Peyer's patch (tissue), 4 donors: ENCODE measurements at regions not wholly inside any gene's neighbourhood (a gene's known extent, or its start where the extent isn't known, plus 50 kb on each side); places are given as distances from the start of the nearest gene placed in this dataset.

Source experiments
- DNase-seq, 3 donors: peaks; one replicate each; pipeline ENCODE4 v3.0.0-alpha.2; 2017 to 2019
- H3K27ac ChIP-seq, 4 donors: fragments of 200-600 bp; sonication (generic); one replicate each; pipeline ENCODE4 v1.5.1; 2016 to 2019
- H3K27me3 ChIP-seq, 2 donors: fragments of 200-600 bp; sonication (generic); one replicate each; pipeline ENCODE4 v1.5.1; 2019
- H3K36me3 ChIP-seq, 3 donors: fragments of 200-600 bp; sonication (generic); one replicate each; pipeline ENCODE4 v1.5.1; 2016 to 2019
- H3K4me1 ChIP-seq, 4 donors: fragments of 200-600 bp; sonication (generic); one replicate each; pipeline ENCODE4 v1.5.1; 2016 to 2019
- H3K4me3 ChIP-seq, 4 donors: fragments of 200-600 bp; sonication (generic); 1 replicate in 3 of 4; 2 replicates in 1 of 4; pipeline ENCODE4 v1.5.1; 2016 to 2019; ENCODE audit warnings: mild to moderate bottlenecking in 1 of 4
- H3K9me3 ChIP-seq, 4 donors: fragments of 200-600 bp; sonication (generic); one replicate each; pipeline ENCODE4 v1.5.1; 2016 to 2019; ENCODE audit warnings: mild to moderate bottlenecking in 1 of 4
- POLR2A ChIP-seq, 2 donors: fragments of 450-650 bp; IDR thresholded peaks; one replicate each; pipeline ENCODE4 v1.5.1; 2017; ENCODE audit warnings: antibody characterized with exemption in 2 of 2, mild to moderate bottlenecking in 2 of 2, moderate library complexity in 2 of 2
- TF ChIP-seq, protein P1 (sequence below), 6 experiments: fragments of 450-650 bp in 4 of 6; fragments of 200-600 bp in 2 of 6; sonication (generic) in 1 of 6; IDR thresholded peaks; one replicate each; pipeline ENCODE4 v1.5.1; 2017 to 2019; ENCODE audit warnings: antibody characterized with exemption in 6 of 6, mild to moderate bottlenecking in 3 of 6, moderate library complexity in 1 of 6

DNA sequence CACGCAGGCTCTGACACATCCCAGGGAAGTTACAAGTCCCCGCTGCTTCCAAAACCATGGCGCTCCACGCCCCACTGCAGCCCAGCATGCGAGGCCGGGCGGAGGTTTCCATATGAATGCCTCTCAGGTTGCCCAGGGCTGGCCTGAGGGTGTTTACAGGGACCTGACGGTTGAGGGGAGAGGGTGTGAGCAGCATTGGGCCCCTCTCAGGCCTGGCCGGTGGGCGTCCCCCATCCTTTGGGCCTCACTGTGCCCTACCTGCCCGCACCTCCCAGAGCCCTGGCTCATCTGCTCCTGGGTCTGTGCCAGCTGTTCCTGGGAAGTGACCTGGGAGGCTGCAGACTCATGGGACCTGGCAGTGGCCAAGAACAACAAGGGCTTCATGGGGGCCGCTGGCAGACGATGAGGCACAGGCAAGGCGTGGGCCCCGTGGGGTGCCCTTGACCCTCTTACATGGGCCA lies 173.5 kb downstream of the C16orf95 start:
- no peak for TF ChIP-seq POLR2A (IDR thresholded peaks at IDR 0.05)
- TF ChIP-seq, protein P1, sequence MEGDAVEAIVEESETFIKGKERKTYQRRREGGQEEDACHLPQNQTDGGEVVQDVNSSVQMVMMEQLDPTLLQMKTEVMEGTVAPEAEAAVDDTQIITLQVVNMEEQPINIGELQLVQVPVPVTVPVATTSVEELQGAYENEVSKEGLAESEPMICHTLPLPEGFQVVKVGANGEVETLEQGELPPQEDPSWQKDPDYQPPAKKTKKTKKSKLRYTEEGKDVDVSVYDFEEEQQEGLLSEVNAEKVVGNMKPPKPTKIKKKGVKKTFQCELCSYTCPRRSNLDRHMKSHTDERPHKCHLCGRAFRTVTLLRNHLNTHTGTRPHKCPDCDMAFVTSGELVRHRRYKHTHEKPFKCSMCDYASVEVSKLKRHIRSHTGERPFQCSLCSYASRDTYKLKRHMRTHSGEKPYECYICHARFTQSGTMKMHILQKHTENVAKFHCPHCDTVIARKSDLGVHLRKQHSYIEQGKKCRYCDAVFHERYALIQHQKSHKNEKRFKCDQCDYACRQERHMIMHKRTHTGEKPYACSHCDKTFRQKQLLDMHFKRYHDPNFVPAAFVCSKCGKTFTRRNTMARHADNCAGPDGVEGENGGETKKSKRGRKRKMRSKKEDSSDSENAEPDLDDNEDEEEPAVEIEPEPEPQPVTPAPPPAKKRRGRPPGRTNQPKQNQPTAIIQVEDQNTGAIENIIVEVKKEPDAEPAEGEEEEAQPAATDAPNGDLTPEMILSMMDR (IDR thresholded peaks at IDR 0.05), result no peak
- H3K9me3 ChIP-seq, result no peaks in the 10 kb centered on the region
- no peaks in the 10 kb centered on the region for H3K27me3 ChIP-seq
- no peaks in the 10 kb centered on the region for H3K4me1 ChIP-seq
- DNase-seq, result no peak
- no peaks in the 10 kb centered on the region for H3K36me3 ChIP-seq
- no peak overlapping the region for H3K4me3 ChIP-seq
- no peak overlapping the region for H3K27ac ChIP-seq

DNA sequence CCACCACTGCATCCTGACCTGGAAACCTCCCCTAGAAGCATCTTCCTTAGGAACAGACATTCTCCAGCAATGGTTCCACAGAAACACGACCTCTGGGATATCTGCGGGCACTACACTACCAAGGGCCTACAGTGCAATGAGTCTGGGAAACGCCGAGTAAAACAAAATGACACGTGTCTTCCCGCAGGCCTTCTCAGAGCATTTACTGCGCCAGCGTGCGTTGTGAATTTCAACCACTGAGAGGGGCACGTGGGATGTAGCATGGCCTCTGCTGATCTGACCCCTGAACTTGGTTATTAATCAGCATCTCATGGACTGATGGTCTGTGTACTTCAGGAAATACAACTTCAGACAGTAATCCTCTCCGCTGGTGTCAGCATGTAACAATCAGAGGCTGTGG lies 173.0 kb downstream of the C16orf95 start:
- H3K36me3 ChIP-seq, result no peaks in the 10 kb centered on the region
- TF ChIP-seq, protein P1 (IDR thresholded peaks at IDR 0.05), result no peak
- no peak for TF ChIP-seq POLR2A (IDR thresholded peaks at IDR 0.05)
- no peaks in the 10 kb centered on the region for H3K4me1 ChIP-seq
- no peak overlapping the region for H3K4me3 ChIP-seq
- DNase-seq, result no peak
- no peaks in the 10 kb centered on the region for H3K9me3 ChIP-seq
- H3K27me3 ChIP-seq, result no peaks in the 10 kb centered on the region
- H3K27ac ChIP-seq, result no peak overlapping the region

DNA sequence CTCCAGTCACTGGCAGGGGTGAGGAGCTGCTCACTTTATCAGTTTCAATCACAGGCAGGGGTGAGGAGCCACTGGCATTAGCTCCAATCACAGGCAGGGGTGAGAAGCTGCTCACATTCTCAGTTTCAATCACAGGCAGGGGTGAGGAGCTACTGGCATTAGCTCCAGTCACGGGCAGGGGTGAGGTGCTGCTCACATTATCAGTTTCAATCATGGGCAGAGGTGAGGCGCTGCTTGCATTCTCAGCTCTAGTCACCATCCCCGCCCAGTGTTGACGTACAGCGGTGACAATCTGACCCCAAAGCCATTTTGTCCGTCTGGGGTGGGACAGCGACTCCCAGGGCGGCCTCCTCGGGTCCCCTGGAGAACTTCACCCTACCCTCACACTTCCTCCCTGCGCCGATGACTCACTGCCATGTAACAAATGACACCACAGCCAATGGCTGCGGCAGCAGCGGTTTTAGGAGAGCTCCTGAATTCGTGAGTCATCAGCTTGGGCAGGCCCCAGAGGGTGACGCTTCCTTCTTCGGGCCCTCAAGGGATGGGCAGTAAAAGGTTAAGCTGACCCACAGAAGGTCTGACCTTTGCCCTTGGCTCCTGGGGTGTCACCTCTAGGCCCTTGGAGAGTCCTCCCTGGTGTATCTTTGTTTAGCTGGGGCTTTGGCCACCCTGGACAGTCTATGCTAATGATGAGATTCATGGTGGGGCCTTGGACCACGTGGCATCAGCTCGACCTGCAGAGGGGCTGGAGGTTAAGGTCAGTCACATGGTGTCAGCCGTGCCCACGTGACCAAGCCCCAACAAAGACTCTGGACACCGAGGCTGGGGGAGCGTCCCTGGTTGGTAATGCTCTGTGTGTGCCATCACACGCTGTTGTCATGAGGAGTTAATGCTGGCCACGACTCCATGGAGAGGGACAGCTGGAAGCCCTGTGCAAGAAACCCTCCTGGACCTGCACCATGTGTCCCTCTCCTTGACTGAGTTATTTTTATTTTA lies 171.7 kb downstream of the C16orf95 start:
- H3K4me1 ChIP-seq, result no peaks in the 10 kb centered on the region
- DNase-seq, result no peak
- no peaks in the 10 kb centered on the region for H3K9me3 ChIP-seq
- TF ChIP-seq, protein P1 (IDR thresholded peaks at IDR 0.05), result no peak
- TF ChIP-seq POLR2A (IDR thresholded peaks at IDR 0.05), result no peak
- no peaks in the 10 kb centered on the region for H3K27me3 ChIP-seq
- H3K4me3 ChIP-seq, result no peak overlapping the region
- H3K27ac ChIP-seq, result no peak overlapping the region
- no peaks in the 10 kb centered on the region for H3K36me3 ChIP-seq

DNA sequence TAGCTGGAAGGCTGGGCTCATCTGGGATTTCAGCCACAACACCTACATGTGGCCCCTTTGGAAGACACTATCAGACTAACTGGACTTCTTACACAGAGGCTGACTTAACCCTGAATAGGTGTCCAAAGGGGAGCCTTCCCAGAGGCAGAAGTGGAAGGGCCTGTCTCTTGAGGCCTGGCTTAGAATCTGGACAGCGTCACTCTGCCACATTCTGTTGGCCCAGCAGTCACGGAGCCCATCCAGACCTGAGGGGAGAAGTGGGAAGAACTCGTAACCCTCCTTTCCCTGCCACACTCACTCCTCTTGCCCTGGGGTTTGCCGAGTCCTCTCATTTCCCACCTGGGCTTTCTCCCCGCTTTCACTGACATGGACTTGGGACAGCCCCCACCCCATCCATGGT lies 170.5 kb downstream of the C16orf95 start:
- no peaks in the 10 kb centered on the region for H3K36me3 ChIP-seq
- no peak overlapping the region for H3K27ac ChIP-seq
- TF ChIP-seq, protein P1 (IDR thresholded peaks at IDR 0.05), result no peak
- no peaks in the 10 kb centered on the region for H3K4me1 ChIP-seq
- no peak for DNase-seq
- H3K27me3 ChIP-seq, result no peaks in the 10 kb centered on the region
- H3K4me3 ChIP-seq, result no peak overlapping the region
- no peaks in the 10 kb centered on the region for H3K9me3 ChIP-seq

DNA sequence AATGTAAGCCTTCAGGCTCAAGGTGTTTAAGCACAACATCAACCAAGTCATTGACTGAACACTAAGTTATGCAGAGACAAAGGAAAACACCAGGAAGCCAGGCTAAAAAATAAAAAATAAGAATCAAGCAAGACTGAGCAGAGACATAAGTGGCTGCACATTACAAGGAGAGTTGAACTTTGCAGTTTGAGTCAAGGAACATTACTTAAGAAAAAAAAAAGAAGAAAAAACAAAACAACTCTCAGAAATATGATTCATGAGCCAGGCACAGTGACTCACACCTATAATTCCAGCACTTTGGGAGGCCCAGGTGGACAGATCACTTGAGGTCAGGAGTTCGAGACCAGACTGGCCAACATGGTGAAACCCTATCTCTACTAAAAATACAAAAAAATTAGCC lies 168.1 kb downstream of the C16orf95 start:
- Histone ChIP-seq H3K4me3 (no peak overlapping the region), H3K27ac (no peak overlapping the region), H3K9me3 (no peaks in the 10 kb centered on the region), H3K4me1 (no peaks in the 10 kb centered on the region), H3K36me3 (no peaks in the 10 kb centered on the region), H3K27me3 (no peaks in the 10 kb centered on the region)
- DNase-seq, result no peak
- TF ChIP-seq, protein P1 (IDR thresholded peaks at IDR 0.05), result no peak
- no peak for TF ChIP-seq POLR2A (IDR thresholded peaks at IDR 0.05)
